HG02798 (cell line): ENCODE measurements at regions not wholly inside any gene's neighbourhood (a gene's known extent, or its start where the extent isn't known, plus 50 kb on each side); places are given as distances from the start of the nearest gene placed in this dataset.
A peak's percentile ranks its signal among the peaks of the same experiment; 100 is the strongest.
"Not testable (repeated sequence)": the region's sequence is repeated elsewhere in the genome, so short reads cannot be mapped to it uniquely, and the experiment has no call there.

ENCODE experiments used
- ATAC-seq: cut with Tn5 transposase; IDR thresholded peaks from one replicate; pipeline ENCODE4 v1.9.1; 2021; ENCODE audit warnings: mild to moderate bottlenecking; ENCODE audit not compliant: unreplicated experiment, poor library complexity

DNA sequence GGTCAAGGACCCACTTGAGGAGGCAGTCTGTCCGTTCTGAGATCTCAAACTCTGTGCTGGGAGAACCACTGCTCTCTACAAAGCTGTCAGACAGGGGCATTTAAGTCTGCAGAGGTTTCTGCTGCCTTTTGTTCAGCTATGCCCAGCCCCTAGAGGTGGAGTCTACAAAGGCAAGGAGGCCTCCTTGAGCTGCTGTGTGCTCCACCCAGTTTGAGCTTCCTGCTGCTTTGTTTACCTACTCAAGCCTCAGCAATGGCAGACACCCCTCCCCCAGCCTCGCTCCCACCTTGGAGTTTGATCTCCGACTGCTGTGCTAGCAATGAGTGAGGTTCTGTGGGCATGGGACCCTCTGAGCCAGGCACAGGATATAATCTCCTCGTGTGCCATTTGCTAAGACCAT is 156.8 kb upstream of the ARPP21 start:
- ATAC-seq, result not testable (repeated sequence)

DNA sequence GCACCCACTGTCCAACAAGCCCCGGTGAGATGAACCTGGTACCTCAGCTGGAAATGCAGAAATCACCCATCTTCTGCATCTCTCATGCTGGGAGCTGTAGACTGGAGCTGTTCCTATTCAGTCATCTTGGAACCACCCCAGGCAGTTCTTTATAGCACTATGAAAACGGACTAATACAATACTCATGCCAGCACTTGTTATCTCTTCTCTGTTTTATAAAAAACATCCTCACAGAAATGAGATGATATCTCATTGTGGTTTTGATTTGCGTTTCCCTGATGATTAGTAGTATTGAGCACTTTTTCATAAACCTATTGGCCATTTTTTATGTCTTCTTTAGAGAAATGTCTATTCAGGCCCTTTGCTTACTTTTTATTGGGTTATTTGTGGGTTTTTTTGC is 156.2 kb upstream of the ARPP21 start:
- no peak for ATAC-seq

- ATAC-seq, result no peak
These were observed 154.3 kb upstream of the ARPP21 start for GRCh38 chr3:35484929-35485530.

- ATAC-seq, result no peak
These were observed 153.0 kb upstream of the ARPP21 start for GRCh38 chr3:35486295-35486694.

DNA sequence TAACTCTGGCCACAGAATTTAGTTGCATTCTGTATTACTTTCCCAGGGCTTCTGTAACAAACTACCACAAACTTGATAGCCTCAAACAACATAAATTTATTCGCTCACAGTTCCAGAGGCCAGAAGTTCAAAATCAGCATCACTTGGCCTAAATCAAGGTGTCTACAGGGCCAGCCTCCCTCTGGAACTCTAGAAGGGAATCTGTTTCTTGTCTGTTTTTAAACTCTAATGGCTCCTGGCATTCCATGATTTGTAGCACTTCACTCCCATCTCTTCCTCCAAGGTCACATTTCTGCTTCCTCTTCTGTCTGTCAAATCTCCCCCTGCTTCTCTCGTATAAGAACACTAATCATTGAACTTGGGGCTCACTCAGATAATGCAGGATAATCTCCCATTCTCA is 151.9 kb upstream of the ARPP21 start:
- ATAC-seq, result no peak

DNA sequence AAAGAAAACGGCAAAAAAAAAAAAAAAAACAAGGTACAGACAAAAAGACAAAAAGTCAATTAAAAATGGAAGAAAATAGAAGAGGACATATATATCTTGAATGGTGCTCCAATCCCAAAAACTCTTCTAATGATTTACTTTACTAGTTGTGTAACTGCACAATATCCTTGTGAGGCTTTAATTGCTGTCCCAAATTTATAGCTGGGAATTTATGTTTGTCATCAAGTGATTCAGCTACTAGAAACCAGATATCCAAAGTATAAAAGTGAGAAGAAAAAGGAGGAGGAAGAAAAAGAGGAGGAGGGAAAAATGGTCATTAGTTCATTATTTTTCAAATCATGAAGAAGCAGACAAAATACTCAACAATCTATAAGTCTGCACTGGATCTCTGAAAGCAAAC is 150.8 kb upstream of the ARPP21 start:
- ATAC-seq, result no peak

DNA sequence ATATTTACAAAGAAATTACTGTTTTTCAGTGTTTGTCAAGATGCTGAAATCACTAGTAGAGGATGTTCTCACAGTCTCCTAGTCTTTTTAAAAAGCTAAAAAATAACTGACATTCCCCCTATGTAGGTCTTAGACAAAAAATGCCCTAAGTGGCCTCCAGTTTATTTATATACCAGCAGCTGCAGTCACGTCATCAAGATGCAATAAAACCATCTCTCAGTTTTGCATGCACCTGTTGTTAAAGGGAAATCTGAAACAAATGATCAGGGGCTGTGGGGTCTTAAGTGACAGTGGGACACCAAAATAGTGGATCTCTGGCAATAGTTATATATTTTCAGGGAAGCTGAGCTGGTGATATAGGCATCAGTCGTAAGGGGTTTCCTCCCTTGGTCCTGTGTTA is 146.5 kb upstream of the ARPP21 start:
- ATAC-seq, result no peak

DNA sequence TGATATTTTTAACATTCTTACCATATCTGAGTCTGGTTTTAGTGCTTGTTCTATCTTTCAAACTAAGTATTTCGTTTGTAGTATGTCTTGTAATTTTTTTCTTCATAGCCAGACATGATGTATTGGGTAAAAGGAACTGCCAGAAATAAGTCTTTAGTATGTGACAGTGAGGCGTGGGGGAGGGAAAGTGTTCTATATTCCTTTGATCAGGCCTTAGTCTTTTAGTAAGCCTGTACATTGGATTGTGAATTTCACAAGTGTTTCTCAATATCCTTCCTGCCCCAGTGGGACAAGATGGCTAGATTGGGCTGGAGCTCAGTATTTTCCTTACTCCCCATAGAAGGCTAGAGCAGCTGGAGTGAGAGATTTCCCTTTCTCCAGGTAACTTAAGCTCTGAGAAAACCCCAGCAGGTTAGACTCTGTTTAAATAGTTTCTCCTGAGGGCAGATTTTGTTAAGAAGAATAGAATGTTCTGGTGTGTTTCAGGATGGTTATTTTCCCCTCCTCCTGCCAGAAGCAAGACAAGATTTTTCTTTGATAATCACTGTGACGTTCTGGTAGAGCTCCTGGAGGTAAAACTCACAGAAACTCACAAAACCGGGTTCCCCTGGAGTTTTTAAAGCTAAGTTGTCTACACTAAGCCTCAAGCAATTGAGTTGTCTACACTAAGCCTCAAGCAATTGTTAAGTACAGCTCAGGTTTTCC is 140.7 kb upstream of the ARPP21 start:
- no peak for ATAC-seq

DNA sequence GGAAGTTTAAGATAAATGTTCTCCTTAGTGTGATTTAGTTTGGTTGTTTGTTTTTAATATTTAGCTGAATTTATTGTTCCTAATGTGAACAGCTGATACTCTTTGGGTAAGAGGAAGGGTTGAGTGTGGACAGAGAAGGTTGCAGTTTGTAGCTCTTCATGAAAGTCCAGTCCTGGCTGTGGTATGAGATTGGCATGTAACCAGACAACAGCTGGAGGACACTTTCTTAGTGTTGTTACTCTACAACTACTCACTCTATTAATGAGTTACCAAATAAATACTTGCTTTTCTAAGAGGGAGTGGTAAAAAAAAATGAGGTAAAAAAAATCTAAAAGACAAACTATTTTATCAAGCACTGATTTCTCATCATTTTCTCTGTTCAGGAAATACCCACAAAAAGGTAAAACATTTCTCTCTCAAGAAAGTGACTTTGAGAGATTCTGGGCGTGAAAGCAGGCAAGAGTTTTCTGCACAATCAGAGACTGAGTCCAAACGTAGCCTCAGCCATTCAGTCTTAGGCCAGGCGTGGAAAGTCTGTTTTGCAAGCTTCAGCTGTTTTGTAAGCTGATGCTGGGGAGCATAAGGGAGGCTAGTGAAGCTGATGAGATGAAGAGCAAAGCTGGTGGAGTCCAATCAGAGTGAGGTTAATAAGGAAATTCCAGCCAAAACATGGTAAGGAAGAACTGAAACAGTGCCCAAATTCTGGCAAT is 138.5 kb upstream of the ARPP21 start:
- peak; percentile 31 for ATAC-seq

GRCh38 chr3:35502699-35503098 is 136.6 kb upstream of the ARPP21 start:
- no peak for ATAC-seq

DNA sequence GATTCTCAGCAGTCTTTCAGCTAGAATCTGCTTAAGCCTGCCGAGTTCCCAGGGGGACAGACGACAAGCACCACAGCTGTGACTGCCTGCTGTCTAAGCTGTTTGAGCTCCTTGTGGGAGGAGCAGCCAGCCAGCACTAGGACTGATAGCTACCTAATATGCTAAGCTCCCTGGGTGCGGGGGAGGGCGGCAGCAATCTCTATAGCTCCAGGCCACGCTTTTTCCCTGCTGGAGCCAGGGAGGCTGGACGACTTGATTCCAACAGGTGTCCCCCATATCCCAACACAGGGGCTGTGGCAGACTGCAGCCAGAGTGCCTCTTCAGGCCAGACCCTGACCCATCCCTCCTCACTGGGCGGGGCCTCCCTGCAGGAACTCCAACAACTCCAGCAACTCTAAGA is 134.1 kb upstream of the ARPP21 start:
- ATAC-seq, result no peak

DNA sequence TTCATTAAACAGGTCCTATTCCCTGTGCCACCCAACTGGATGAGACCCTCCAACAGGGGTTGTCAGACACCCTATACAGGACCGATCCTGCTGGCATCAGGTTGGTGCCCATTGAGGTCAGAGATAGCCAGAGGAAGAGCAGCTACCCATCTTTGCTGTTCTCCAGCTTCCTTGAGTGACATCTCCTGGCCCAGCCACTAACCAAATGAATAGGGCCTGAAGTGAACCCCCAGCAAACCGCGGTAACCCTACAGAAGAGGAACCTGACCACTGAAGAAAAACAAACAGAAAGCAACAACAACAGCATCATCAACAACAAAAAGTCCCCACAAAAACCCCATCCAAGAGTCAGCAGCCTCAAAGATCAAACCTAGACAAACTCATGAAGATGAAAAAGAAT is 133.6 kb upstream of the ARPP21 start:
- ATAC-seq, result no peak

DNA sequence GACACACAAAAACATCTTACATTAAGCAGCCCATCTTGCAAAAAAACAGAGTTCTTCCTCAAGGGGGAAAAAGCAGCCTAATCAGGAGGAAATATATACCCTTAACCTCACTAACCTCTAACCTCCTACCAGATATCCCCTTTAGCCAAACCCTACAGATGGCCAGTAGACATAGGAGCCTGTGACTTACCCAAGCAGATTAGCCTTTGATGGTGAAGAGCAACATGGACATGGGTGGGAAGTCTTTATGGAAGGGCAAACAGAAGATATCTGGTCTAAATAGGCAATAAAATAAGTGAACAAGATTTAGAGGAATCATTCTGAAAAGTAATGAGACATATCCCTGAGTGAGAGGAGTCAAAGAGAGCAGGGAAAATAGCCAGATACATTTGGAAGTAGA is 119.4 kb upstream of the ARPP21 start:
- no peak for ATAC-seq

- ATAC-seq, result no peak
These were observed 118.1 kb upstream of the ARPP21 start for GRCh38 chr3:35521196-35521595.

- ATAC-seq, result no peak
These were observed 116.9 kb upstream of the ARPP21 start for GRCh38 chr3:35522450-35522849.

DNA sequence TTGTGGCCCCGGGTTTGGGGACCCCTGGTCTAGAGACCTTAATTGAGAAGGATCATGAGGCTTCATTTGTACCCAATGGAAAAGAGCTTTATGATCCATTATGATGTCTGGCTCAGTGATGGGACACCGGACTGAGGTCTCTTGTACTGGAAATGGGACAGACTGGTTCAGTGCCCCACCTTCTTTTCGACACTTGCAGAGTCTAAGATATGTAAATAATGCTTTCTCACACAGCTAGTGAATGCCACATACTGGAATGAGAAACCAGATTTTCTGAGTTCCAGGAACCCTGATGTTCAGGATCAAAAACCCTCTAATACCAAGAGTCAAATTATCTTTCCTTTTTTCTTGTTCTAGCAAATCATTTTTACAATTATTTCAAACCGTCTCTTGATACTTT is 116.3 kb upstream of the ARPP21 start:
- ATAC-seq, result no peak

DNA sequence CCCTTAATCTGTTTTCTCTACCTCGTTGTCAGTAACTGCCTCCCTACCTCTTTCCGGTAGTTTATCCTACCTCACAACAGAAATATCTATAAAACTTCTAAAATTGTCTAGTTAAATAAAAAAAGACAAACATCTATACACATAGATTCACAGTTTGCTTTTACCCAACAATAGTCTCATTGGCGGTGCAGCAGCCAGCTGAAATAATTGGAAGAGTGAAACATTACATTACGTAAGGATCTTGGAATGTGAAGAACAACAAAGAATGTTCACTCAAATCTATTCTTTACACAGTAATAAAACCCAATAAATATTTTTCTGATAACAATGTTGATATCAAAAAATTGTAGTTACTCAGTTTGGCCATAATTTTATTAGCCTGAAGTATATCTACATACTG is 115.5 kb upstream of the ARPP21 start:
- ATAC-seq, result no peak

DNA sequence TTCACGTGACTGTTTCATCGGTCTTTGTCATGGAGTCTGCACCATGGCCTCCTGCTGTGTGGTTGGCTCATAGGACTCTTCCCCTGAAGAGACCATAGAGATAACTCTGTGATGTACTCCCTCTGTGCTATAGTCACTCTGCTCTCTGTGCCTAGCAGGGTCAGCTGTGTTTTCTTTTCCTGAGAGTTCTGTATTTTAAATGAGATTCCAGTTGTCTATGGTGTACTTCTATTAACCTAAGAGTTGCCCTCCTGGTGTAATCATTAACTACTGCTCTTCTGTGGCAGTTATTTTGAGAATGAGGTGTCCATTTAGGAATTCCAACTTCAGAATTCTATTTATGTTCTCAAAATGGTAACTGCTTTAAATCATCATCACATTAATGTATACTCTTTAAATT is 114.5 kb upstream of the ARPP21 start:
- ATAC-seq, result no peak

GRCh38 chr3:35528728-35529127 is 110.6 kb upstream of the ARPP21 start:
- no peak for ATAC-seq

DNA sequence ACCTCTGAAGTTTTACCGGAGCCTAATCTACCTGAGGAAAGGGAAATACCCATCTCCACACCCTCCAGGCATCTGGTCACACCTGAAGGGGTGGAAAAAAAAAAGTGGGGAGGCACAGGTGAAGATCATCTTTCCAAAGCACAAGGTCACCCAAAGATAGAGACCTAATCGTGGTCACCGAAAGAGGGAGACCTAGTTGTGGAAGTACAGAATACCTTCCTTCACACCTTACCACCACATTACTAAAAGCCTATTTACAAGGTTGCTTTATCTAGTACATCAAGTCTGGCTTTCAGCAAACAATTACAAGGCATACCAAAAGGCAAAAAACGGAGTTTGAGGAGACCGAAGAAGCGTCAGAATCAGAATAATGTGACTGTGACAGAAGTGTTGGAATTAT is 110.0 kb upstream of the ARPP21 start:
- no peak for ATAC-seq

GRCh38 chr3:35537265-35537664 is 102.1 kb upstream of the ARPP21 start:
- no peak for ATAC-seq

DNA sequence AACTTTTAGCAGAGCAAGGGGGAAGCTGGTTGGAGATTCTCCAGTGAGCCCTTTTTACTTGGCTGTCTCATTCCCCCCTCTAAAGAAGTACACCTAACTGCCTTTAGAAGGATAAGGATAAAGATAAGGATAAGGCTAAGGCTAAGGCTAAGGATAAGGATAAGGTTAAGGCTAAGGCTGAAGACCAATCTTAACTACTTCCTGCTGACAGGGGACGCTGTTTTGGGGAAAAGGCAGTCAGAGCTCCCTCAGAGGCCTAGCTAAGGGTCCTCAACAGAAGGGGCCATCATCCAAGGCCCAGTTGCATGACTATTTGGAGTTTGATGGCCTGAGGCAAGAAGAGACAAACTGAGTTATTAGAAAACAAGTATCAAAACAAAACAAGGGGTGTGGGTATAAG is 94.3 kb upstream of the ARPP21 start:
- ATAC-seq, result no peak
